Activated CD8-positive, alpha-beta memory T cell treated with anti-CD3 and anti-CD28 coated beads, Interleukin-2, amount 50 U/mL, for 48 hours (primary cell): ENCODE measurements at regions not wholly inside any gene's neighbourhood (a gene's known extent, or its start where the extent isn't known, plus 50 kb on each side); places are given as distances from the start of the nearest gene placed in this dataset.

Source experiments
- DNase-seq: peaks from one replicate; pipeline ENCODE4 v3.0.0-alpha.2; 2020

- no peak for DNase-seq
These were observed 141.8 kb downstream of the GRIN2B start for GRCh38 chr12:13839365-13840336.

- DNase-seq = no peak
These were observed 145.3 kb downstream of the GRIN2B start for GRCh38 chr12:13836099-13836498.

- DNase-seq = no peak
These were observed 145.8 kb downstream of the GRIN2B start for GRCh38 chr12:13835652-13836051.

- DNase-seq = no peak
These were observed 147.2 kb downstream of the GRIN2B start for GRCh38 chr12:13834241-13834640.

- no peak for DNase-seq
These were observed 164.3 kb downstream of the GRIN2B start for GRCh38 chr12:13817131-13817530.

- DNase-seq = no peak
These were observed 165.0 kb downstream of the GRIN2B start for GRCh38 chr12:13816394-13816793.

- DNase-seq = no peak
These were observed 169.2 kb downstream of the GRIN2B start for GRCh38 chr12:13812168-13812567.

- DNase-seq = no peak
These were observed 170.3 kb downstream of the GRIN2B start for GRCh38 chr12:13811061-13811460.

- DNase-seq = no peak
These were observed 176.4 kb downstream of the GRIN2B start for GRCh38 chr12:13805041-13805440.

GRCh38 chr12:13801543-13801942 is 179.9 kb downstream of the GRIN2B start:
- no peak for DNase-seq

- DNase-seq = no peak
These were observed 181.8 kb downstream of the GRIN2B start for GRCh38 chr12:13799574-13799973.

GRCh38 chr12:13798162-13798561 is 183.2 kb downstream of the GRIN2B start:
- DNase-seq = no peak

GRCh38 chr12:13794706-13795105 is 186.7 kb downstream of the GRIN2B start:
- DNase-seq = no peak

GRCh38 chr12:13790317-13790716 is 191.1 kb downstream of the GRIN2B start:
- no peak for DNase-seq

- no peak for DNase-seq
These were observed 192.8 kb downstream of the GRIN2B start for GRCh38 chr12:13788626-13789025.

GRCh38 chr12:13786646-13787045 is 194.8 kb downstream of the GRIN2B start:
- DNase-seq = no peak

GRCh38 chr12:13784504-13784903 is 196.9 kb downstream of the GRIN2B start:
- DNase-seq = no peak

GRCh38 chr12:13780453-13780852 is 200.9 kb downstream of the GRIN2B start:
- no peak for DNase-seq

GRCh38 chr12:13777374-13777773 is 204.0 kb downstream of the GRIN2B start:
- DNase-seq = no peak

- no peak for DNase-seq
These were observed 209.1 kb downstream of the GRIN2B start for GRCh38 chr12:13772264-13772663.

- DNase-seq = no peak
These were observed 210.8 kb downstream of the GRIN2B start for GRCh38 chr12:13770576-13770975.

GRCh38 chr12:13769966-13770365 is 211.4 kb downstream of the GRIN2B start:
- no peak for DNase-seq

GRCh38 chr12:13769273-13769672 is 212.1 kb downstream of the GRIN2B start:
- DNase-seq = no peak

GRCh38 chr12:13764748-13765147 is 216.7 kb downstream of the GRIN2B start:
- no peak for DNase-seq

GRCh38 chr12:13749389-13749788 is 232.0 kb downstream of the GRIN2B start:
- no peak for DNase-seq
